GM21576 (cell line): ENCODE measurements at regions not wholly inside any gene's neighbourhood (a gene's known extent, or its start where the extent isn't known, plus 50 kb on each side); places are given as distances from the start of the nearest gene placed in this dataset.

ENCODE experiments used
- ATAC-seq: cut with Tn5 transposase; IDR thresholded peaks from one replicate; pipeline ENCODE4 v1.9.1; 2021; ENCODE audit warnings: mild to moderate bottlenecking, moderate library complexity; ENCODE audit not compliant: unreplicated experiment

DNA sequence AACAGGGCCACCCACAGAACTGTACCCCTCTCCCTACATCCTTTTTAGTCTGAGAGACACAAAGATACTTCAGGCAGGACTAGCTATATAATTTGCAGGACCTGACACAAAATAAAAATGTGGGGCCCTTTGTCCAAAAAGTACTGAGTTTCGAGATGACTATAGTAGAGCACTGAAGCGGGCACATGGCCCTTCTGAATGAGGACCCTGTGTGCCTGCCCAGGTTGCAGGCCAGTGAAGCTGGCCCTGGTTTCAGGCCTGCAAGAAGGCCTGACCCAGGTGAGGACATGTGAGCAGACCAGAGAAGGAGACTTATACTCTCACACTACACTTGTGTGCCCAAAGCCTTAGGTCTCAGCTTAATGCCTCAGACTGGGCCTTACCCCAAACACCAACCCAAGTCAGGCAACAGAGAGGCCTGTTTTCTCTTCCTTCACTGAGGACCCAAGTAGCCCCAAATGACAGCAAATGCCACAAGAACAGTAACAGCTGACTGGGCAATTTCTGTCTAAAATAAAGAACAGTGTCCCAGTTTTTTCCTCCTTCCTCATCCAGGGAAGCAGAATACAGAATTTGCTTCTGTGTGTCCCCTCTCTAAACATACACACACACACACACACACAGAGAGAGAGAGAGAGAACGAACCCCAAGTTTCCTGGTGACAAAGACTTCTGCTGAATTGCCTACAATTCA is 100.9 kb upstream of the ARHGEF3 start:
- no peak for ATAC-seq

DNA sequence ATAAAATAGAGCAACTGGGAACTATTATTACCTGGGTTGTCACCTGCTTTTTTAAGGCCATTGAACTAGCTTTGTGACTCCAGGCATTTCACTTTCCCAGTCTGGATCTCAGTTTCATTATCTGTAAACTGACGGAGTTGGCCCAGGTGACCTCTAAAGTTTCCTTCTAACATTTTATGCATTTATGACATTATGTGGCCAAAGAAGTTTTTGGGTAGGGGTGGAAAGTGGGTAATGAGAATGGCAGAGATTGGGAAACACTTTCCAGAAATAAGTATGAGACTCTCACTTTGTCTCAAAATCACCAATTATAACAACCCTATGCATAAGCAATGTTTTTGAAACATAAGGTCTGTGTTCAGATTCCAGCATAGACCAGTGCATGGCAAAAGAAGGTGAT is 99.1 kb upstream of the ARHGEF3 start:
- no peak for ATAC-seq

DNA sequence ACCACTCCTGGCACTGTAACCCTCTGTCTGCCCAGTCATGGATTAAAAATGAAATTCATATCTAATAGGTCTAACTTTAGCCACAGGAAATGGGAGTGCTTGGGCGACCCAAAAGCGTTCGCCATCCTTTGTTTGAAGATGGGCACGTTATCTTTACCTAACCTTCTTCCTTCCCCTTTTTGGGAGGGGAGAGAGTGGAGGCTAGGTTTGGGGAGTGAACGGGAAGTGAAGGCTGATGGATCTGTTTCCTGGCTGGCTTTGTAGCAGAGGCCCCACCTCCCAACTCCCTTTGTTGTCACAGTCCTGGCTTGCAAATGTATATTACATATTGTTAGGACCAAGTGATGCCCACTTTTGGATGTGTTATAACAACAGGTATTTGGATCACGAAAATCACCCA is 98.1 kb upstream of the ARHGEF3 start:
- no peak for ATAC-seq

DNA sequence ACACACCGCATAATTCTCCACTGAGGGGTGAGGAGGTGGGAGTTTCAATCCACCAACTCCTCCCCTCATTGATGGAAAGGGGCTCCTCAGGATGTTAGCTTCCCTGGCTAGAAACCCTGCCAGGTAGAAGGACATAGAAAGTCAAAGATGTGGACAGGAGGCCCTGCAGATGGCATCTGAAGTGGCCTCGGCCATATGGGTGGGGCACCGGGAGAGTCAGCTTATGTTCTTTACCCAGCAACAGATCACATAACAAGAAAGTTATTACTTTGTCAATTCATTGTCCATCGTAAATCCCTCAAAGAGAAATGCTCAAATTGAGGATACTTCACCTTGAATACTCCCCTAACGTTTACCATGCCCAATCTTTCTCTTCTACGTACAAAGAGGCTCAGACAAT is 97.3 kb upstream of the ARHGEF3 start:
- ATAC-seq: no peak

DNA sequence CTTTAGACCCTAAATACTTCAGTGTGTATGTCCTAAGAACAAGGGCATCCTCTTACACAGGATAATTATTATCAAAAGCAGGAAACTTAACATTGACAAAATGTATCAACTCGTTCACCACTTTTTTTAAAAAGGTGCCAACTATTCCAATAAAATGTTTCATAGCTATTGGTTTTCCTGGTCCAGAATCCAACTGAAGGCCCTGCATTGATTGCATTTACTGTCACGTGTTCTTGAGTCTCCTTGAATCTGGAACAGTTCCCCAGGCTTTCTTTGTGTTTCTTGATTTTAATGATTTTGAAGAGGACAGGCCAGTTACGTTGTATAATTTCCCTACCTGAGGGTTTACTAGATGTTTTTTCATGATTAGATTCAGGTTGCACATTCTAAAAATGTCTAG is 94.6 kb upstream of the ARHGEF3 start:
- ATAC-seq: no peak

DNA sequence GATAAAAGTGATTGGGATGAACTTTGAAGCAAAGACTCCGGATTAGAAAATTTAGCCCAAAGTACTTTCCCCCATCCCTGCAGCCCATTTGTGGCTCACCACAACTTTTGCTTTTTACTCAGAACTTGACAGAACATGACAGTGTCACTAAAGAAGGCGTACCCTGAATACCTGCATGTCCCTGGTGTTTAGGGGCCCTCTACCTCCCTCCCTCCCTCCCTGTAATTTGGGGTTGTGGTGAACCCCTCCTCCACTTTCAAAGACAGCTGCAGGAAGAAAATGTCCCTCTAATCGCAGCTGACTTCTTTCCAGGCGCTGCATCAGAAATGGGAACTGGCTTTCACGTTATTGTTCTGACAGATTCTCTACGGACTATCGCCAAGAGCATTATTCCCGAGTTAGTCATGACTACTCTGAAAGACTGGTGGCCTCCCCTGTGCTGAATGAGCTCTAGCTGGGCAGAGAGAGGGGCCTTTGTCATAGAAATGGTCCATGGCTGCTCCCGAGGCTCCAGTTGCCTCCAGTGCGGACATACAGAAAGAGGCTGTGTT is 93.2 kb upstream of the ARHGEF3 start:
- ATAC-seq: peak; percentile 56

DNA sequence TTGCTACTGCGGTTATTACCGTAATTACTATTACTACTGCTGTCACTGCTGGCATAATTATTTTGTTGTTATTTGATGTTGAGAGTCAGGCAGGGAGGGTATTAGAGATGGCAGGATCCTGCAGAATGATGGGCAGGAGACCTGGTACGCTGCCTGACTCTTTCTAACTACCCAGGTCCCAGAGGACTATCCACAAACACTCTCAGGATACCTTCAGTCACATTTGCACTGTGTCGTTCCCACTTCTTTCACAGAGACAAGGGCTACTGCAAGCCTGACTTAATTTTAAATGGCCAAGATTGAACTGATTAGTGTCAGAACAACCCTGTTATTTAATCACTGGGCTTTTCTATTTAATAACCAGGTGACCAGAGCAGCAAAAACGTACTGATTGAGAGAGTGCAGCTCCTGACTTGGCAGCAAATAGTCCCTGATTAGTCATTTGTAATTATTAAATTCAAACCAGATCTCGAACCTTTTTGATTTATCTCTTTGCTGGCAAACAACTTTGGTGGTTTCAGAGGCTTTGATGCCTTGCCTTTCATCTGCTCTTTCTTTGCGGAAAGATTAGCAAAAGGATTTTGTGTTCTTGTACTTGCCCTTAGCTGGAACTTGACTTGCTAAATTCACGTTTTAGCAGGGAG is 88.8 kb upstream of the ARHGEF3 start:
- ATAC-seq: no peak

DNA sequence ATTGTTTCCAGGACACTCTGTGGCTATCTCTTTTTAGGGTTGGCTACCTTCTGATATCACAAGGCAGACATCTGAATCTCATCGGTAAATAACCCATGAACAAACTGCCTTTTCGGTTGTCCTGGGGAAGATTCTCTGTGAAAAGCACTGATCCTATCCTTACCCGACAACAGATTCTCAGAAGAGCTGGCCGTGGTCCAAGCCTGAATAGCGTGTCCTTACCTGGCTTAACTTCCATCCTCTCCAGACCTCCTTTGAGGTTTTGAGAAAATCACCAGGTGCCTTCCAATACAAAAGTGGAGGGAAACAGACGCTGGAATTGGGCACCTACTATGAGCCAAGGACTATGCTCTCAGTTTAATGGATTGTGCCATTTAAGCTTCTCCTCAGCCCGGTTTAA is 87.4 kb upstream of the ARHGEF3 start:
- no peak for ATAC-seq

DNA sequence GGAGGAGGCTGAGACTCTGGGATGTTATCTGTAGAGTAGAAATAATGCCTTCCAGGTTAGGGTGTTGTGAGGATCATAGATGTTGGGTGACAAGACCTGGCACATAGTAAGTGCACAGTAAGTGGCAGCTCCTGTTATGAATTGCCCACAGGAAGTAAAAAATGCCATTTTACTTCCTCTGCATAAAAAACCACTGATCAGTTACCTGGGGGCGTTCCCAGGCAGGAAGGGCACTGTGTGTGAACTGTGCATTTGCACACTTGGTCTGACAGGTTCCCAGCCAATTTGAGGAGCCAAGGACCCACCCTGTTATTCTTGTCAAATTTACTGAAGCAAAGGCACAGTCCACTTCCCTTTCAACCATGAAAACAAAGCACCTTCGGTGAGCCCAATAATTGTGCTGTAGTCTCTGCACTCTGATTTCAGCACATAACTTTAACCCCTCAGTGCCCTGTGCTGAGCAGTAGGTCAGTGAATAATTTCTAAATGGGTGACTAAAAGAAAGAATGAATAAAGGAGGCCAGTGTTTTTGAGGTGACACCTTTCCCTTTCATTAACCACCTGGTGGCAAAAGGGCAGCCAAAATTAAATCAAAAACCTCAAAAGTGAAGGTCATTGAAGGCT is 85.8 kb upstream of the ARHGEF3 start:
- no peak for ATAC-seq

DNA sequence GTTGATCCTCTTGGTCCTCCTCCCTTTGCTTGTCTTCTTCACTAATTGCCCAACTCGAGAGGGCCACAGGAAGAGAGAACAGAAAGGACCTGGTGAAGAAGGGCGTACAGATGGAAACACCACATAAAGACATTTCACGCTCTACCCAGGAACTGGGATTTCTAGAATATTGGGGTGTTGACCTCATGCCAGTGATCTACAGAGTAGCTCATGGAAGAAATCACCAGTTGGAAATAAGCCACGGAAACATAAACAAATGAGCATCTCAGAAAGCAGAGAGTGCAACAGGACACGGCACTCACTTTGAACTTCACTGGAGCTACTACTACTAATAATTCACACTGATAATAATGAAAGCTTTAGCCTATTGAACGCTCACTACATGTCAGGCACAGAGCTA is 84.6 kb upstream of the ARHGEF3 start:
- no peak for ATAC-seq

DNA sequence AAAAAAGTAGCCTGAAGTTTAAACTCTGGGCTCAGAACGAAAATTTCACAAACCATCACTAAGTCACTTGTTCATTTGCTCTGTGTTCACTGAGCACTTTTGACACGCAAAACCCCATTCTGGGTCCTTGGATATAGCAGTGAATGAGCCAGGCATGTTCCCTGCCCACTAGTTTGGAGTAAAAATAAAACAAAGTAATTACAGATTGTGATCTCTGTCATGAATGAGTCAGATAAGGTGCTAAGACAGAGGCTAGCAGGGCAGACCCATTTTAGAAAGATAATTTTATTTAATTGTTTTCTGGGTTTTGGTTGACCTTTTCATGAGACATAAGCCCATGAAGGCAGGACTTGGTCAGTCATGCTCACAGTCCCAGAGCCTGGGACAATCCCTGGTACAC is 84.1 kb upstream of the ARHGEF3 start:
- ATAC-seq: no peak

DNA sequence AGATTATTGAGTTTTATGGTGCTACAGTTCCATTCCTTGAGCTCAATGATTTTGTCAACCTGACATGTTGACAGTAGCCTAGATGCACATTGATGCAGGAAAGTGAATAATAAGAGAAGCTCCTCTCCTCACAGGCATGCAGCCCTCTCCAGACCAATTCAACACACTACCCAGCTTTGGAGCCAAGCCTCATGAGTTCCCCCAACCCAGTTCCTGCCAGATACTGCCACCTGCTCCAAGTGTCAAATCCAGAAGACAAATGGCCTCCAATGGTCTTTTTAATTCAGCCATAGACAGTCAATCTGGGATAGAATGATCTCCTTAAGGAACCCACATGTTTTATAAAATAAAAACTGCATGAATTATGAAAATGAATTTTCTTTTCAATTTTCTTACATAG is 83.7 kb upstream of the ARHGEF3 start:
- no peak for ATAC-seq

DNA sequence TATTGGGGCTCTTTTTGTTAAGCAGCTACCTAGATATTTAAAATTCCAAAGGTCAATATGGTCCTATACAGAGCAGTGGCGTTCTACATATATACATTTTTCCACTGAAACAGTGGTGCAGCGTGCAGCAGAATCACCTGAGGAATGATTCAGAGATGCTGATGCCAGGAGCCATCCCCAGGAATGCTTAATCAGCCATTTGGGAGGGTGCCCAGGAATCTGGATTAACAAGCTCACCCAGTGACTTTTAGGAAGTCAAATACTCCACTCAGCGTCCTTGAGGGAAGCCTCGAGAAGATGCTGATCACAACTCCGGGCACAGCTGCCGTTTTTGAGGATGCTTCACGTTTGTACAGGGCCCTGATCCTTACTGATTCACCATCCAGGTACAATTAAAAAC is 82.6 kb upstream of the ARHGEF3 start:
- ATAC-seq: no peak

DNA sequence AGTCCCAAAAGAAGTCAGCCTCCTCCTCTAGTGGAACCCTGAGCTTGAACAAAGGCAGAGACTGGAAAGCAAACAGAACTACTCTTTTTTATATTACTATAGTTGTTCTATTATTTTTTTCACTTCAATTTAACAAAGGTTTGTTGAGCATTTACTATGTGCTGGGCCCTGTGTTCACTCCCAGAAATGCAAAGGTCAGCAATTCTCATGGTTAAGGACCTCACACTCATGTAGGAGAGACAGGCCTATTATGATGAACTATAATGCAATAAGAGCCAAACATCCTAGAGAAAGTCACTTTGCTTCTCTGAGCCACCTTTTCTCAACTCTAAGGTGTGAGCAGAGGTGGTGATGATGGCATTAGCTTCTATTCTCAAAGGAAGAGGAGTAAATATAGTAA is 82.1 kb upstream of the ARHGEF3 start:
- no peak for ATAC-seq

DNA sequence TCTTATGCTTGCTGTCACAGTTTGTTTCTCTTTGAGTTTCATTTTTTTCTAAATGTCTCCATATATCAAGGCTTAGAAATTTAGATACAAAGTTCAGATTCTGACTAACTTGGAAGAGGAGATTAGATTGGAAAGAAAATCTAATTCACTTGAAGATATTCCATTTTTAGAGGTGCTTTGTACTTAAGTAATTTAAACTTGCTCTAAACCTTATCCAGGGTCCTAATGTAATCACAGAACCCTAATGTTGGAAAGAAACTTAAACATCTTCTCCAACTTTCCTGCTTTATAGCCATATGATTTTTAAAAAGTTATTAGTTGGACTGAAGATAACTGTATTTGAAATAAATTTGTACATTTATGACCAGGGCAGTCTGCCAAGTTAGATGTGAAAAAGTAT is 81.1 kb upstream of the ARHGEF3 start:
- no peak for ATAC-seq

DNA sequence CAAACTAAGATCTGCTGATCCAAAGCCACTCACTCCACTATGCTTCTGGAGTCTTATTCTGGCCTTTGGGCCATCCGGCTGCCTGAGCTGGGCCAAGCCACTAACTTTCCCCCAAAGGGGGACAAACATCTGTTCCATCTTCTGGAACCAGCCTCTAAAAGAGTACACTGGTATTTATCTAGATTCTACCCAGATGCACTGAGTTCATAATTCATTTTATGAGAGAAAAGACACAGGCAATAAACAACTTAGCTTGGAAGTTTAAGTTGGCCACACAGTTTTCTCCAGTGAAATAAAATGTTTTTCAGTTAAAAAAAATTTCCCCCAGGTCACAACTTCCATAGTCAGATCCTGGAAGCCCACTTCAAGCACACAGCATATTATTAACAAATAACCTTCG is 80.1 kb upstream of the ARHGEF3 start:
- ATAC-seq: no peak

DNA sequence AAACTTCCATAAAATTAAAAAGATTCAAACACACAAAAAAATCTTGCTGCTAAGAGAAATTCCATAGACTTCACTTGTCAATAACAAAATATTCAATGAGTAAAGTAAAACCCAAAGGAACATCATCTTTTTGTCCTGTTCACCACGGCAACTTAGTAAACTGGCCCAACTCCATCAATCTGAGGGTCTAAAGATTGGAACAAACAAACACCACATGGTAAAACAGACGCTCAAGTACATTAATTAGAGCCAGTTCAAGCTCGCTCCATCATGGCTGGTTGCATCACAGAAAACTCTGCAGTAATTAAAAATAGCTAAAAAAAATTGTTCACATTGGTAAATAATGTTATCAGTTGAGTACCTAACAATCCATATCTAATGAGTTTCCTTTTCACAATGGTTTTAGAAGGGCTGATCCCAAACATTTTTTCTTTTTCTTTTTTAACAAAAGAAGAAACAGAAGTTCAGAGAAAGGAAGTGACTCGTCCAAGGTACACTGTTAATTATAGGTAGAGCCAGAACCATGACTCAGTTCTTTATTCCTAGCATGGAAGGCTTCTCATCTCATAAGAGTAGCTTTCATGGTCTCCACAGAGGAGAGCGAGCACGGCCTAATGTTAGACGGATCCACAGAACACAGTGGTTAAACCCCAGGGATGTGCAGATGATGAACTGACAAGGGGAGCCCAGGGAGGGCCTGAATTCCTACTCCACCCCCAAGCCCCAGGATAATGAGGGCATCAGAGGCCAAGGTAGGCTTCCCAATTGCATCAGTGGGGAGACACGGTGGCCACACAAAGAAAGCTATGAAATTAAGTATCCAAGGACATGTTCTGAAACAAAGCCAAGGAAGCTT is 79.2 kb upstream of the ARHGEF3 start:
- no peak for ATAC-seq

DNA sequence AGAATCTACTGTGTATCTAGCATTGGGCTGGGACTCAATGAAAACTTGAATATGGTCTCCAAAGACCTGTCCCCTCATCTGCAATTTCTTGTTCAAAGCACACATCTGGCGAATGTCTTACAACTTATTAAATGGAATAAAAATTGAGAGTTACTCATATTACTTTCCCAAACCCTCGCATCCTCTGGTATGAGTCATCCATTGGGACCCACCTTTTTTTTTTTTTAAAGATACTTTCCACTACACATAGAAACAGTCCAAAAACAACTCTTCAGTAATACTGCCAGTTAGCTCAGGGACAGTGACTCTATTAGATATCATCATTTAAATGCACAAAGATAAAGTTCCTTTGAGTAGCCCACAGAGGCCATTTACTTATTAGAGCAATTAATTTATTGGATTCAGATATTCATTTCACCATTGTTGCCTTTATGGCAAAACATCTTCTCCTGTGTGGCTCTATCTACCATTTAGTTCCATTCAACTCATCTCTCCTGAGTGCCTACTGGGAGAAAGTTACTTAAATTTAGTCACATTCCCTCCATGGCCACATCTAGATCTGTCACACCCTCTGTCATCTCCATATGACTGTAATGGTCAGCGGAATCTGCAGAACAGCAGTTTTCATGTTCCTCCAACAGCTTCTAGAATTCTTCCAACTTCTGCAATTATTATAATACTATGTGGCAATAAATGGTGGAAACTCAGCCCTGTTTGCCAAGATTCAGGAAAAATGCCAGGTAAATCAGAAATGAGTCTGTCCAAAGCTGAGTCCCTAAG is 77.9 kb upstream of the ARHGEF3 start:
- ATAC-seq: no peak

DNA sequence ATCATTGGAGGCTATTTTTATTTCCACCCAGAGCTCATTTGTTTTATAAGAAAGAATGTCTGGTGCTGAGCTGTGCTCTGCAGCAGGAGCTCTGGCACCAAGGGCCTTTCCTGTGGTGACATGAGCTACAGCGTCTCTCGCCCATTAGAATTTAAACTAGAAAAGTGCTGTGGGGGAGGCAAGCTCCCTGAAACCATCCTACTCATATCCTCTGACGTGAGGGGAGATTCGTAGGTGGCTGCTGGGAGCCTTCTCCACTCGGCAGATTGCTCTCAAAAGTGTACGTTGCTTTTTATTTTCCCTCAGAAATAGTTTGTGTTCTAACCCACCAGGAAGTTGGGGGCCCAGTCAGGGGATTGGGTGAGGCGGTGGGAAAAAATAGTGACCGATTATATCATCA is 76.3 kb upstream of the ARHGEF3 start:
- no peak for ATAC-seq

DNA sequence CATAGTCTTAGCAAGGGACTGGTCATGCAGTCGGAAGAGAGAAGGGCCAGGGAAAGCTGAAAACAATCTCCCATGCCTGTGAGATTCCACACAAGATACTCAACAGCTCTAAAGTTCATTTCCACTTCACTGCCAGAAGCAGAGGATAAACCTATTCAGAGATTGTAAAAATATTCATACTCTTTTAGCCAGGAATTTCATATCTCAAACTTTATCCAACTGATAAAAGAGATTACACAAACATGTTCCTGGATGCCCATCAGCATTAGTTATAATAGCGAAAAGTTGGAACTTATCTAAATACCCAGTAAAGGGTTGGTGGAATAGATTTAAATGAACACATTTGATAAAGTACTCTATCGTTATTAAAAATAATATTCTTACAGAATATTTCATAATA is 75.2 kb upstream of the ARHGEF3 start:
- no peak for ATAC-seq

DNA sequence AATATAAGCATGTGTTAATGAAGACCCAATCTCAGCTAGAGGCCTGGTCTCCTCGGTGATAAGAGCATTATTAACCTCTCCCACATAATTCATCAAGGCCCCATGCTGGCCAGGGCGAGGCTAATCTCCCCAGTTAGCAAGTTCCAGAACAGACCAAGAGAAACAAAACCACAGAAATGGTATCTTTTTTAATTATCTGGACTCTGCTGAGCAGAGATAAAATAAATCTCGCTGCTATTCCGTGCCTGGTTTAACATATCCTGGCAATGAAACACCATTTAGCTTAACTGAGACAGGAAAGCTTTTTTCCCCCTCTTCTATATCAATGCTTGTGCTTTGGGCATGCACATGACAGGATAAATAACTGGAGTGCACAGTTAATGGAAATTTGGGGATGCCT is 72.5 kb upstream of the ARHGEF3 start:
- no peak for ATAC-seq
